ENCODE measurements at regions not wholly inside any gene's neighbourhood (a gene's known extent, or its start where the extent isn't known, plus 50 kb on each side); places are given as distances from the start of the nearest gene placed in this dataset.

DNA sequence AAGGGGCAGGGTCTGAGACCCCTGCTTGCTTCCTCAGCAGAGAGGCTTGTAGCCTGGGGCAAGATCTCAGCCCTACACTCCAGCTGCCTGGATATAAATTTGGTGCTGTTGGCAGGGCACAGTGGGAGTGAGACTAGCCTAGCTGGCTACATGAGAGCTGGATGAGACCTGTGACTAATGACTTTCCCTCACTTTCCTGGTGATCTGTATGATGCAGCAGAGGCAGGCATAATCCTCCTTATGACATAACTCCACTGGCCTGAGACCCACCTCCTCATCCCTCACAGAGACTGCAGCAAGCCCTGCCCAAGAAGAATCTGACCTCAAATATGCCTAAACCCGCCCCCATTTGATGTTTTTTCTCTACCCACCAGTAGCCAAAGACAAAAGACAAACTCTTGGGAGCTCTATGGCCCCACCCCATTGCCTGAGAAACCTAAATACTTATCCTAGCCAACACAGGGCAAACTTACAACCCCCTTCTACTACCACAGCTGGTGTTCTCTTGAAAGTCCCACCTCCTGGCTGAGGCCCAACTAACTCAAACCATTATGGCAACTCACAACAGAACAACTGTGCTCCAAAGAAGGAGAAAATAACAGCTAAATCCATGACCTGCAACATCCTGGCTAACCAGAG, 102.7 kb downstream of the NR4A2 start:
- TF ChIP-seq, protein P1, sequence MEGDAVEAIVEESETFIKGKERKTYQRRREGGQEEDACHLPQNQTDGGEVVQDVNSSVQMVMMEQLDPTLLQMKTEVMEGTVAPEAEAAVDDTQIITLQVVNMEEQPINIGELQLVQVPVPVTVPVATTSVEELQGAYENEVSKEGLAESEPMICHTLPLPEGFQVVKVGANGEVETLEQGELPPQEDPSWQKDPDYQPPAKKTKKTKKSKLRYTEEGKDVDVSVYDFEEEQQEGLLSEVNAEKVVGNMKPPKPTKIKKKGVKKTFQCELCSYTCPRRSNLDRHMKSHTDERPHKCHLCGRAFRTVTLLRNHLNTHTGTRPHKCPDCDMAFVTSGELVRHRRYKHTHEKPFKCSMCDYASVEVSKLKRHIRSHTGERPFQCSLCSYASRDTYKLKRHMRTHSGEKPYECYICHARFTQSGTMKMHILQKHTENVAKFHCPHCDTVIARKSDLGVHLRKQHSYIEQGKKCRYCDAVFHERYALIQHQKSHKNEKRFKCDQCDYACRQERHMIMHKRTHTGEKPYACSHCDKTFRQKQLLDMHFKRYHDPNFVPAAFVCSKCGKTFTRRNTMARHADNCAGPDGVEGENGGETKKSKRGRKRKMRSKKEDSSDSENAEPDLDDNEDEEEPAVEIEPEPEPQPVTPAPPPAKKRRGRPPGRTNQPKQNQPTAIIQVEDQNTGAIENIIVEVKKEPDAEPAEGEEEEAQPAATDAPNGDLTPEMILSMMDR (IDR thresholded peaks at IDR 0.05; ENCODE audit: insufficient read depth, low read depth, low read length) = no peak
- TF ChIP-seq EZH2 (IDR thresholded peaks at IDR 0.05; ENCODE audit: insufficient read depth, low read length) = no peak

Measured in astrocyte (in vitro differentiated cells and primary cell).